Suprapubic skin (tissue), 4 donors: ENCODE measurements at regions not wholly inside any gene's neighbourhood (a gene's known extent, or its start where the extent isn't known, plus 50 kb on each side); places are given as distances from the start of the nearest gene placed in this dataset.

Experiments used
- POLR2A ChIP-seq, 2 donors: fragments of 450-650 bp; IDR thresholded peaks; one replicate each; pipeline ENCODE4 v1.6.1; 2017; ENCODE audit warnings: antibody characterized with exemption in 2 of 2, mild to moderate bottlenecking in 2 of 2, moderate library complexity in 2 of 2
- POLR2AphosphoS5 ChIP-seq, 3 donors: sonication (generic); formaldehyde crosslinking; IDR thresholded peaks; one replicate each; pipeline ENCODE4 v1.6.1; 2017; ENCODE audit warnings: antibody characterized with exemption in 3 of 3
- TF ChIP-seq, protein P1 (sequence below), 2 donors: fragments of 200-600 bp in 1 of 2; fragments of 450-650 bp in 1 of 2; sonication (generic) in 1 of 2; IDR thresholded peaks; one replicate each; pipeline ENCODE4 v1.5.1; 2016 to 2019; ENCODE audit warnings: antibody characterized with exemption in 2 of 2, mild to moderate bottlenecking in 1 of 2, moderate library complexity in 1 of 2

GRCh38 chr16:17607609-17608008 is 136.8 kb upstream of the XYLT1 start:
- TF ChIP-seq, protein P1, sequence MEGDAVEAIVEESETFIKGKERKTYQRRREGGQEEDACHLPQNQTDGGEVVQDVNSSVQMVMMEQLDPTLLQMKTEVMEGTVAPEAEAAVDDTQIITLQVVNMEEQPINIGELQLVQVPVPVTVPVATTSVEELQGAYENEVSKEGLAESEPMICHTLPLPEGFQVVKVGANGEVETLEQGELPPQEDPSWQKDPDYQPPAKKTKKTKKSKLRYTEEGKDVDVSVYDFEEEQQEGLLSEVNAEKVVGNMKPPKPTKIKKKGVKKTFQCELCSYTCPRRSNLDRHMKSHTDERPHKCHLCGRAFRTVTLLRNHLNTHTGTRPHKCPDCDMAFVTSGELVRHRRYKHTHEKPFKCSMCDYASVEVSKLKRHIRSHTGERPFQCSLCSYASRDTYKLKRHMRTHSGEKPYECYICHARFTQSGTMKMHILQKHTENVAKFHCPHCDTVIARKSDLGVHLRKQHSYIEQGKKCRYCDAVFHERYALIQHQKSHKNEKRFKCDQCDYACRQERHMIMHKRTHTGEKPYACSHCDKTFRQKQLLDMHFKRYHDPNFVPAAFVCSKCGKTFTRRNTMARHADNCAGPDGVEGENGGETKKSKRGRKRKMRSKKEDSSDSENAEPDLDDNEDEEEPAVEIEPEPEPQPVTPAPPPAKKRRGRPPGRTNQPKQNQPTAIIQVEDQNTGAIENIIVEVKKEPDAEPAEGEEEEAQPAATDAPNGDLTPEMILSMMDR (IDR thresholded peaks at IDR 0.05), result no peak
- TF ChIP-seq POLR2A (IDR thresholded peaks at IDR 0.05) (no peak), POLR2AphosphoS5 (IDR thresholded peaks at IDR 0.05) (no peak)
